K562 (cell line): ENCODE measurements at regions not wholly inside any gene's neighbourhood (a gene's known extent, or its start where the extent isn't known, plus 50 kb on each side); places are given as distances from the start of the nearest gene placed in this dataset.
A peak's percentile ranks its signal among the peaks of the same experiment; 100 is the strongest.

Source experiments
- COPS2 ChIP-seq: fragments of 450-650 bp; conservative IDR thresholded peaks from 2 replicates; pipeline ENCODE4 v1.6.1; 2016; ENCODE audit warnings: mild to moderate bottlenecking, moderate library complexity
- E2F6 ChIP-seq, 2 experiments: IDR thresholded peaks; 2 replicates each; pipeline ENCODE4 v1.6.1; 2011; ENCODE audit warnings: borderline replicate concordance in 1 of 2, control low read depth in 1 of 2, low read depth in 1 of 2, low read length in 1 of 2, mild to moderate bottlenecking in 1 of 2, mixed read lengths in 1 of 2, moderate library complexity in 1 of 2; ENCODE audit not compliant: insufficient read depth in 1 of 2, insufficient read length in 1 of 2, poor library complexity in 1 of 2, severe bottlenecking in 1 of 2; ENCODE audit errors: extremely low read depth in 1 of 2
- EP300 ChIP-seq: IDR thresholded peaks from 2 replicates; pipeline ENCODE4 v1.6.1; 2012; ENCODE audit warnings: low read length, improper control_type of control experiment
- EP400 ChIP-seq: fragments of 450-650 bp; IDR thresholded peaks from 2 replicates; pipeline ENCODE4 v1.6.1; 2017; ENCODE audit warnings: antibody characterized with exemption, mild to moderate bottlenecking, moderate library complexity
- FOXM1 ChIP-seq, 2 experiments: fragments of 450-650 bp in 1 of 2; sonication (generic) in 1 of 2; formaldehyde crosslinking in 1 of 2; IDR thresholded peaks; 2 replicates each; pipeline versions ENCODE4 v1.6.1 to v1.9.0; 2017 to 2022; ENCODE audit warnings: low read depth in 2 of 2, mild to moderate bottlenecking in 2 of 2, missing genetic modification reagents in 1 of 2, moderate library complexity in 1 of 2
- GATA2 ChIP-seq: sonication (generic); formaldehyde crosslinking; IDR thresholded peaks from 2 replicates; pipeline ENCODE4 v1.4.0; 2020; ENCODE audit warnings: mild to moderate bottlenecking, missing genetic modification reagents
- GTF2F1 ChIP-seq: IDR thresholded peaks from 2 replicates; pipeline ENCODE4 v1.6.1; 2011; ENCODE audit warnings: low read depth, low read length, improper control_type of control experiment
- IFI16 ChIP-seq: fragments of 250-450 bp; sonication (Bioruptor Pico); IDR thresholded peaks from 2 replicates; pipeline ENCODE4 v2.1.2; 2022; ENCODE audit warnings: mild to moderate bottlenecking, inconsistent platforms
- IRF2 ChIP-seq: sonication (generic); formaldehyde crosslinking; IDR thresholded peaks from 2 replicates; pipeline ENCODE4 v1.8.1; 2022; ENCODE audit warnings: mild to moderate bottlenecking, missing genetic modification reagents
- MAFG ChIP-seq: fragments of 450-650 bp; conservative IDR thresholded peaks from 2 replicates; pipeline ENCODE4 v1.6.1; 2016; ENCODE audit warnings: missing genetic modification characterization, missing compliant biosample characterization
- MNT ChIP-seq, 2 experiments: fragments of 450-650 bp; conservative IDR thresholded peaks; 2 replicates each; pipeline ENCODE4 v1.6.1; 2017; ENCODE audit warnings: mild to moderate bottlenecking in 2 of 2, moderate library complexity in 2 of 2
- MTA2 ChIP-seq: fragments of 450-650 bp; IDR thresholded peaks from 2 replicates; pipeline ENCODE4 v1.6.1; 2016; ENCODE audit warnings: low read depth
- NFE2 ChIP-seq: IDR thresholded peaks from 2 replicates; pipeline ENCODE4 v1.6.1; 2014; ENCODE audit warnings: antibody characterized with exemption, low read depth
- NR2C2 ChIP-seq, 2 experiments: fragments of 200-800 bp in 1 of 2; sonication (Bioruptor generic) in 1 of 2; sonication (generic) in 1 of 2; formaldehyde crosslinking in 1 of 2; IDR thresholded peaks; 2 replicates each; pipeline versions ENCODE4 v1.6.1 to v1.8.0; 2016 to 2022; ENCODE audit warnings: mild to moderate bottlenecking in 1 of 2, missing compliant biosample characterization in 1 of 2, missing genetic modification characterization in 1 of 2, missing genetic modification reagents in 1 of 2
- PTBP1 ChIP-seq: fragments of 200-400 bp; formaldehyde crosslinking; IDR thresholded peaks from 2 replicates; pipeline ENCODE4 v1.6.1; 2017; ENCODE audit warnings: low read depth, low read length
- RBM39 ChIP-seq: fragments of 200-400 bp; formaldehyde crosslinking; optimal IDR thresholded peaks from 2 replicates; pipeline ENCODE3; 2018; ENCODE audit warnings: low read depth, low read length
- TCF7 ChIP-seq: sonication (generic); IDR thresholded peaks from 2 replicates; pipeline ENCODE4 v1.6.1; 2016; ENCODE audit warnings: antibody characterized with exemption, borderline replicate concordance
- USF1 ChIP-seq: sonication (generic); formaldehyde crosslinking; IDR thresholded peaks from 2 replicates; pipeline ENCODE4 v1.9.0; 2022; ENCODE audit warnings: mild to moderate bottlenecking, missing genetic modification reagents
- ZBTB11 ChIP-seq, 3 experiments: fragments of 200-800 bp in 1 of 3; fragments of 250-450 bp in 1 of 3; fragments of 450-650 bp in 1 of 3; sonication (Bioruptor Pico) in 1 of 3; sonication (Bioruptor generic) in 1 of 3; formaldehyde crosslinking in 1 of 3; IDR thresholded peaks; 2 replicates each; pipeline versions ENCODE4 v1.6.1 to v1.8.0; 2016 to 2022; ENCODE audit warnings: mild to moderate bottlenecking in 2 of 3, missing genetic modification characterization in 2 of 3, missing compliant biosample characterization in 1 of 3, moderate library complexity in 1 of 3
- ZNF707 ChIP-seq: fragments of 250-450 bp; sonication (Bioruptor Pico); conservative IDR thresholded peaks from 2 replicates; pipeline ENCODE4 v1.8.0; 2022; ENCODE audit warnings: inconsistent platforms, mild to moderate bottlenecking, moderate library complexity
- ZNF717 ChIP-seq: fragments of 250-450 bp; sonication (Bioruptor Pico); IDR thresholded peaks from 2 replicates; pipeline ENCODE4 v1.5.0; 2021
- ZNF764 ChIP-seq: fragments of 250-450 bp; sonication (Bioruptor Pico); IDR thresholded peaks from 2 replicates; pipeline ENCODE4 v1.4.0; 2020; ENCODE audit warnings: low read depth, mild to moderate bottlenecking, moderate library complexity

- peak; percentile 99 for TF ChIP-seq MAFG
- TF ChIP-seq PTBP1, result no peak
- no peak for TF ChIP-seq NR2C2 (CRISPR knock-in tag; IDR thresholded peaks at IDR 0.05)
- TF ChIP-seq NR2C2 (tag; IDR thresholded peaks at IDR 0.05), result no peak
- TF ChIP-seq MTA2, result no peak
- no peak for TF ChIP-seq TCF7
- no peak for TF ChIP-seq EP400
- TF ChIP-seq FOXM1 (IDR thresholded peaks at IDR 0.05; ENCODE audit: low read depth), result no peak
- no peak for TF ChIP-seq FOXM1 (CRISPR knock-in tag; IDR thresholded peaks at IDR 0.05; ENCODE audit: low read depth)
- no peak for TF ChIP-seq COPS2
- TF ChIP-seq USF1 (CRISPR knock-in tag), result no peak
- TF ChIP-seq EP300, result no peak
- no peak for TF ChIP-seq GATA2 (CRISPR knock-in tag)
- no peak for TF ChIP-seq IFI16
- TF ChIP-seq ZBTB11 (CRISPR knock-in tag; IDR thresholded peaks at IDR 0.05), result no peak
- no peak for TF ChIP-seq E2F6 (IDR thresholded peaks at IDR 0.05; ENCODE audit: borderline replicate concordance in 1 of 2, extremely low read depth in 1 of 2, insufficient read depth in 1 of 2, insufficient read length in 1 of 2, low read depth in 1 of 2, low read length in 1 of 2, poor library complexity in 1 of 2, severe bottlenecking in 1 of 2)
- TF ChIP-seq IRF2 (CRISPR knock-in tag), result no peak
- TF ChIP-seq ZNF764 (CRISPR knock-in tag), result no peak
- TF ChIP-seq ZNF707, result no peak
- TF ChIP-seq GTF2F1, result no peak
- TF ChIP-seq ZNF717 (CRISPR knock-in tag), result no peak
- no peak for TF ChIP-seq RBM39
- no peak for TF ChIP-seq MNT (conservative IDR thresholded peaks at IDR 0.05)
- peak; percentile 97 for TF ChIP-seq NFE2
These were observed 112.4 kb downstream of the TBX19 start (continued) for GRCh38 chr1:168392958-168393549.
